ENCODE measurements at regions not wholly inside any gene's neighbourhood (a gene's known extent, or its start where the extent isn't known, plus 50 kb on each side); places are given as distances from the start of the nearest gene placed in this dataset.
"Not testable (repeated sequence)": the region's sequence is repeated elsewhere in the genome, so short reads cannot be mapped to it uniquely, and the experiment has no call there.

GRCh38 chr17:5896215-5896614, 174.0 kb upstream of the WSCD1 start:
- TF ChIP-seq CTCF (IDR thresholded peaks at IDR 0.05; ENCODE audit: borderline replicate concordance, control extremely low read depth, extremely low read depth, insufficient read depth, missing control alignments) = no peak
- DNase-seq (ENCODE audit: low spot score) = no peak
- in situ Hi-C loops (cut with MboI; ENCODE audit: low sequenced_read_pairs, unreplicated experiment) = no loop called here

GRCh38 chr17:5897275-5897911, 172.8 kb upstream of the WSCD1 start:
- DNase-seq (ENCODE audit: low spot score) = no peak
- in situ Hi-C loops (cut with MboI; ENCODE audit: low sequenced_read_pairs, unreplicated experiment) = no loop called here
- TF ChIP-seq CTCF (IDR thresholded peaks at IDR 0.05; ENCODE audit: borderline replicate concordance, control extremely low read depth, extremely low read depth, insufficient read depth, missing control alignments) = no peak

GRCh38 chr17:5897981-5898380, 172.2 kb upstream of the WSCD1 start:
- in situ Hi-C loops (cut with MboI; ENCODE audit: low sequenced_read_pairs, unreplicated experiment); DNase-seq (ENCODE audit: low spot score): not testable (repeated sequence)

GRCh38 chr17:5898406-5898805, 171.8 kb upstream of the WSCD1 start:
- DNase-seq (ENCODE audit: low spot score) = no peak
- in situ Hi-C loops (cut with MboI; ENCODE audit: low sequenced_read_pairs, unreplicated experiment) = no loop called here
- no peak for TF ChIP-seq CTCF (IDR thresholded peaks at IDR 0.05; ENCODE audit: borderline replicate concordance, control extremely low read depth, extremely low read depth, insufficient read depth, missing control alignments)

- DNase-seq (ENCODE audit: low spot score) = no peak
- TF ChIP-seq CTCF (IDR thresholded peaks at IDR 0.05; ENCODE audit: borderline replicate concordance, control extremely low read depth, extremely low read depth, insufficient read depth, missing control alignments) = no peak
- in situ Hi-C loops (cut with MboI; ENCODE audit: low sequenced_read_pairs, unreplicated experiment) = no loop called here
Measured at GRCh38 chr17:5899496-5900195, 170.5 kb upstream of the WSCD1 start.

- no peak for TF ChIP-seq CTCF (IDR thresholded peaks at IDR 0.05; ENCODE audit: borderline replicate concordance, control extremely low read depth, extremely low read depth, insufficient read depth, missing control alignments)
- no peak for DNase-seq (ENCODE audit: low spot score)
- in situ Hi-C loops (cut with MboI; ENCODE audit: low sequenced_read_pairs, unreplicated experiment) = no loop called here
Measured at GRCh38 chr17:5901731-5902130, 168.4 kb upstream of the WSCD1 start.
